IPS-18c (cell line): ENCODE measurements at regions not wholly inside any gene's neighbourhood (a gene's known extent, or its start where the extent isn't known, plus 50 kb on each side); places are given as distances from the start of the nearest gene placed in this dataset.

Experiments
- H3K4me3 ChIP-seq: 2 replicates; pipeline ENCODE4 v1.7.0; 2013; ENCODE audit warnings: low read depth, mild to moderate bottlenecking, low read length, moderate library complexity; ENCODE audit not compliant: insufficient read depth
- H3K9me3 ChIP-seq: one replicate; pipeline ENCODE4 v1.6.1; 2013; ENCODE audit warnings: mild to moderate bottlenecking, low read length, moderate library complexity; ENCODE audit not compliant: control insufficient read depth, insufficient read depth

DNA sequence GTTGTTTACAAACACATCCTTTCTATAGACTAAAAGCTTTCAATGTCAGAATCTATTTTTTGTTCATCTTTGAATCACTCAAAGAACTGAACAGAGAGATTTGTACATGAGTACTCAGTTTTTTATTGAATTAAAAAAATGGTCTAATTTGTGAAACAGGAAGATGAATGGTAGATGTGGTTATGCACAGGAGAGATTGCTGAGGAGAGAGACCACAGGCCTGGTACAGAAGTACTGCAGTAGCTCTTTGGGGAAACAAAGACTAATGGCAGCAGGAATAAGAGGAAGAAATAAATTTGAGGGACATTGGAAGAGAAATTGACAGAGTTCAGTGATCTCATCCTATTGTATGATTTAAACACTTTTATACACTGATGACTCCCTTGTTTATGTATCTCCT is 222.0 kb upstream of the ARGLU1 start:
- H3K4me3 ChIP-seq = no peak overlapping the region
- H3K9me3 ChIP-seq = peaks cover 3% of the 10 kb centered on the region

DNA sequence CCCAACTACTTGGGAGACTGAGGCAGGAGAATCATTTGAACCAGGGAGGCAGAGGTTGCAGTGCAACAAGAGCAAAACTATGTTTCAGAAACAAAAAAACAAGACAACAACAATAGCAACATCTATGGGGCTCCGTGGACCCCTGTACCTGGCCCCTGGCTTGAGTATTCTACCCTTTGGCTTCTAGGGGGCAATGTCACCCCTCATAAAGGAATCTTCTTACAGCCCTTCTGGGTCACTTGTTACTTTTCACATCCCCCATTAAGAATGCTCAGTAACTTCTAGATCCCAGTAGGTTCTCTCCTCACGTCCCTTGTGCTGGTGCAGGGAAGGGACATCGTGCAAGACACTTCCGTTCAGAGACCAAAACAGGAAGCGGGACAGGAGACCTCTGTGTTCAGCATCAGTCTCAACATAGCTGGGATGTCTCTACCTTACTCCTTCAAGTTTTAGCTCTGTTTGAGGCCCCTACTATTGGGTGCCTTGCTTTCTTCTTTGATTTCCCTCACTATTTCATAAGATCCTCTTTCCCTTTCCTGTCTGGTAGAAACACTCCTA is 218.1 kb upstream of the ARGLU1 start:
- no peaks in the 10 kb centered on the region for H3K9me3 ChIP-seq
- H3K4me3 ChIP-seq = no peak overlapping the region

DNA sequence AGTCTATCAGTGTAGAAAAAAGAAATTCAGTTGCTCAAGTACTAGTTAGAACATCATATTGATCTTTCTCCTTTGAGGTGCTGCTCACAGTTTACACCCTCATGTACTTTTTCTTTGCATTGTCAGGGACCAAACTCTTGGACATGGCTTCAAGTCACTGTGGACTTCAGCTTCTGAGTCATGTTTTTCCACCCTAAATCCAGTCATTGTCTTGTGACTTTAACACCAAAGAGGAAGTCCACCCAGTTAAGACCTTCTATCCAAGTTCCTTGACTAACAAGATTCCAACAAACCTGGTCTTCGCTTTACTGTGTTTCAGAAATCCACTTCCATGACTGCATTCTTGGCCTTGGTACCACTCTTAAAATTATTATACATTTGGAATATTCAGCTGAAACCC is 206.7 kb upstream of the ARGLU1 start:
- Histone ChIP-seq H3K9me3 (no peaks in the 10 kb centered on the region), H3K4me3 (no peak overlapping the region)

DNA sequence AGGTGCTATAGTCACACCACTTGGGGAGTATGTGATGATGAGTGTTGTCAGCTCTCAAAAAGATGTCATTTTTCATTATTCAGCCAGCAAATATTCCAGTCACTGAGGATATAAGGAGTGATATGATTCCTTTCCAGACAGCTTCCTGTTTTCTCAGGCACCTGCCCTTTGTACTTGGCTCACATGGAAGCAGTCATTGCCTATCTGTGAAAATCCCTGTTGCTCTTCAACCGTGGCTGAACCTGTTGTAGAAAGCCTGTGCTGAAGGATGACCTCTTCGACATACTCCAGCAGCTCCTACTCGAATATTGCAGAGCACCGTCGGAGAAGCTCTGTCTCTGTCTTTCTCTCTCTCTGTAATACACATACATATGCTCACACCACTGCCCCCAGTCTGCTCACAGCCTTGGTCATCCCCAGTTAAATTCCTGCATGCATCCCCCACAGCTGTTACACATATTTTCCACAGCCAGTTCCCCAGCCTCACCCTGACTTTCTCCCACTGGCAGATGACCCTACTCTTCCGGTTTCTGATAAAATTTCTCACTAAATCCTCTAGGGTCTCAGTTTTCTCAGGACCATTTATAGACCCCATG is 204.2 kb upstream of the ARGLU1 start:
- Histone ChIP-seq H3K9me3 (peaks cover 4% of the 10 kb centered on the region), H3K4me3 (no peak overlapping the region)

DNA sequence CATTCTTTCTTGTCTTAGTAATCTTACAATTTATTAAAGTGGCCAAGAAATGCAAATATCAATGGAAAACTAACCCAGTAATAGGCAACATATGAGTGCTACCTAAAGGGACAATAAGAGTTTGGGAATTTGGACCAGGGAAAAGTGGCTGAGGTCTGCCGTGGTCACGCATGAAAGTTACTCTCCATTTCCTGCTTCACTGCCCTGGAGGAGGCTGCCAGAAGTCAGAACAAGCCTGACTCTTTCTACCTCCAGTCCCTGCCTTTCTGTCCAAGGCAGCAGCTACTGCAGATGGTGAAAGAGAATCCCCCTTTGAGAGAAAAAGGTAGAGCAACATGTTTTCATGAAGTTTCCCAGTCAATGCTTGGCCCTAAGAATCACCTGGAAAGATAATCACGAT is 201.1 kb upstream of the ARGLU1 start:
- Histone ChIP-seq H3K4me3 (no peak overlapping the region), H3K9me3 (peaks cover 7% of the 10 kb centered on the region)

DNA sequence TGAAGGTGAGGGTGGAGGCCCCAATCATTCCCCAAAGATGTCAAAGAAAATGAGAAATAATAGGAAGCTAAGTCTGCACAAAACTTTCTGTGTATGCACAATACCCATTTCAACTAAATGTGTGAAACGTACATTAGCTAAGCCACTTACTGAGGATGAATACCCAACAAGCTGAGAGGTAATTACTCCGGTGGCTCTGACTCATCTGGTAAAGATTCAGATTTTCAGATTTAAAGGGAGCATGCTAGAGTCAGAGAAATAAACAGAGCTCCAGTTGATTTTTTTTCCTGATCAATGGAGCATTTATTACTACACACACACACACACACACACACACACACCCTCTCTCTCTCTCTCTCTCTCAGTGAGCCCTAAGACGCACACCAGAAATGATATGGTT is 194.8 kb upstream of the ARGLU1 start:
- H3K4me3 ChIP-seq = no peak overlapping the region
- H3K9me3 ChIP-seq = peaks cover 3% of the 10 kb centered on the region

DNA sequence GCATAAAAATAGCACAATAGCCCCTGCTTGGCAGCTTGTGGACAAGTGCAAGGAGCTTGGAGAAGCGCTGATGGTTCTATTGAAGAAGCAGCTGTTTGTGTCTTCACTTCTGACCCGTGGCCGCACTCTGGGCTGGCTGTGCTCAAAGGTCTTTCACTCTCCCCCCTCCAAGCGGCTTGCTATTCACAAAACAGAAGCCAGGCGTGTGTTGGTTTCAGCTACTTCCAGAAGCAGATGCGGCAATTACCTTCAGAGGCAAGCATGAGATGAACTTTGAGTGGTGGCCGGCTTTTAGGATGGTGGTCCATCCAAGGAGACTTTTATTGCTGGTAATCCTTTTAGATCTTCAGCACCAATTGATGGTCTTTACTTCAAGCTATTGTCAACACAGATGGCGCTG is 188.5 kb upstream of the ARGLU1 start:
- Histone ChIP-seq H3K4me3 (no peak overlapping the region), H3K9me3 (no peaks in the 10 kb centered on the region)

DNA sequence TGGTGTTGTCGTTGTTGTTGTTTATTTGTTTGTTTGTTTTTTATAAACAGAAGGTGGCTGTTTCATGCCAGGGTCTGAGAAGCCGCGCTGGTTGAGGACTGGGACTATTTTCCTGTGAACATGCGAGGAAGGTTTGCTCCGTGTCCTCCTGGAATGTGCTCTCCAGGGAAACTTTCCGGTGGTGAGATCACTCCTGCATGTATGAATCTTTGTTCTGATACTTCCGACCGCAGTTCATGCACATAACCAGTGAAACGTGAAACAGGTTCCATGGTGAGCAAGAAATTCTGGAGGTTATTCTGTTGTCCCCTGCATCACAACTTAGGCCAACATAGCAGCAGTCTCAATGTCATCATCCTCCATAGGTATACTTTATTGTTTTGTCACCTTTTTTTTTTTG is 187.6 kb upstream of the ARGLU1 start:
- Histone ChIP-seq H3K4me3 (no peak overlapping the region), H3K9me3 (no peaks in the 10 kb centered on the region)

DNA sequence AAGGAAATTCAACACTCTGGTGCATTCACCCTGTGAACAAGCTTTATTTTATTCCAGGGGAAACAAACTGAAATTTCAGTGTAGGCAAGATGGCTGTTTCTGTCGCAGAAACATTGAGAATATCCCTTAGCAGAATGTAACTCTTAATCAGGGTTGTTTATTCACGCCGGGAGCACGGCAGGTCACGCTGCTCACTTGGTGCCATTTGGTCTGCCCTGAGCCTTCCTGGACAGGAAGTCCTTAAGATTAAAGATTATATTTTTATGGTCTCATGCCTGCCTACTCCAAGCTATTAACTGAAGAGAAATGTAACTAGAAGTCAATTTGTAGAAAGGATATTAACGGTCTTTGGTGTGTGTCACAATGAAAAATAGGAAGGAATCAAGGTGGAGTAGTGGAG is 185.3 kb upstream of the ARGLU1 start:
- H3K4me3 ChIP-seq = no peak overlapping the region
- H3K9me3 ChIP-seq = no peaks in the 10 kb centered on the region

DNA sequence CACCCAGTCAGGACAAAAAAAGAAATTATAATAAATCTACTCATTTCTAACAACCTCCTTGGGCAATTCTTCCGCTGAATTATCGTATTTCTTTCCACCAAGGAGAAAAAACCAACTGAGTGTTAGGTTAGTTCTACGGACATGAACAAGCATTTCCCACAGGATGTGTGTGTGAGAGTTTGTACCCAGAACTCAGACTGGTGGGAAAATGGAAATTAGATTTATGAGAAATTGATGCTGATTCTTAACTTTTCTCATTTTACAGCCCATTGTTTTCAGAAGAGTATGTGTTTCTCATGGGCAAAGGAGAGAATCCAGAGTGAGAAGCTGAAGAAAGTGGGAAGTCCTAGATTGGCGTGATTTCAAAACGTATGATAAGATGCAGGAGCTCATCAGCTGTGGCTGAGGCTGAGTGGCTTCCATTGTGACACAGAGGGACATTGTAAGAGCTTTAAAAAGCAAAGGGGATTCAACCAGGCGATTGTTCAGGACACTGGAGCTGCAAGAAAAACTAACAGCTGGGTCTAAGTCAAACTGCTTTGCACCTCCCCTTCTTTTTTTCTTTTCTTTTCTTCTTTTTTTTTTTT is 184.7 kb upstream of the ARGLU1 start:
- no peak overlapping the region for H3K4me3 ChIP-seq
- no peaks in the 10 kb centered on the region for H3K9me3 ChIP-seq

DNA sequence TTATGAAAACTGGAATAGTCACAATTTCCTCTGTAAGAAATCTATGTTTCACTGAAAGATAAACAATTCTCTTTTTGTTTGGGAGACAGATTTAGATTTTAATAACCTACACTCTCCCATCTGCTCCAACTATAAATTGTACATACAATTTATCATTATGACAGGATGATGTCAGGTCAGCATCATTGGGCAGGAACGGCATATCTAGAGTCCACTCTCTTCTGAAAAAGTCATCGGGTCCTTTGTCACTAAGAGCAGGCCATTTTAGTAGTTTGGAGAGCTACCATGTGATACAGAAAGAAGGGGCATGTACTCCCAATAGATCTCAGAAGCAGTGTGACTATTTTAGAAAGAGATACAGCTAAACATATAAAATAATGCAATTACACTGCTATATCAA is 180.8 kb upstream of the ARGLU1 start:
- H3K9me3 ChIP-seq = no peaks in the 10 kb centered on the region

DNA sequence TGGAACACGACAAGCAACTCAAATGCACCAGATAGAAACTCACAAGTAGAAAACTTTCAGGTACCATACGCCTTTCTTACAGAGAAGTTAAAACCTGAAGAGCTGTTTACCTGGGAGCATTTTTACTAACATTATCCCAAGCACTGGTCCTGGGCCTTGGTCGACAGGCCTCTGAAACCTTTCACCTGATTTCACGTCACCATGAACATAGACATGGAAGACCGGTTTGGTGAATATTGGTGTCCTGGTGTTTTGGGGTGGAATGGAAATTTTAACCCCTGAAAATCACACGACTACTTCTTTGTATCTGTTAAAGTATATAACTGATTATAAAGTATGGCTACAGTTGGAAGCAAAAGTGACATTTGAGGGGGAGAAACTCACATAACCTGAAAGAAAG is 176.6 kb upstream of the ARGLU1 start:
- Histone ChIP-seq H3K9me3 (no peaks in the 10 kb centered on the region), H3K4me3 (no peak overlapping the region)

More for the DNA sequence above, 180.8 kb upstream of the ARGLU1 start:
- no peak overlapping the region for H3K4me3 ChIP-seq

DNA sequence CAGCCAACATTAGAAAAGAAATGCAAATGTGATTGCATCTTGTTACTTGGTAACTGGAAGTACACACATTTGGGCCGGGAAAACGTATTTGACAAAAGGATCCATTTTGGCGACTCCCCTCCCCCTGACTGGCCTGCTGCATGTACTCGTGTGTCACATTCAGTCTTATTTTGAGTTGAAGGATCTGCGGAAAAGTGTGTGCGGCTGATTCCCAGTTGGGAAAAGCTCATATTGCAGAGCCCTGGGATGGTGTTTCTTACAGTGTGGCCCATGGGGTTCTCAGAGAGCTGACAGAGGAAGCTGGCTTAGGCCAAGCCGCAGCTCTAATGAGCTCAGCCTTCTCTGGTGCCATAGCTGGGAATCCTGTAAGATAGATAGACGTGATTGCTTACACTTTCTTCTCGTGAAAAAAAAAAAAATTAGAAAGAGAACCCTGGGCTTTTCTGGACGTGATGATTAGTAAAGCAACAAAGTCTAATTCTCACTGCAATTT is 170.3 kb upstream of the ARGLU1 start:
- Histone ChIP-seq H3K4me3 (no peak overlapping the region), H3K9me3 (no peaks in the 10 kb centered on the region)

DNA sequence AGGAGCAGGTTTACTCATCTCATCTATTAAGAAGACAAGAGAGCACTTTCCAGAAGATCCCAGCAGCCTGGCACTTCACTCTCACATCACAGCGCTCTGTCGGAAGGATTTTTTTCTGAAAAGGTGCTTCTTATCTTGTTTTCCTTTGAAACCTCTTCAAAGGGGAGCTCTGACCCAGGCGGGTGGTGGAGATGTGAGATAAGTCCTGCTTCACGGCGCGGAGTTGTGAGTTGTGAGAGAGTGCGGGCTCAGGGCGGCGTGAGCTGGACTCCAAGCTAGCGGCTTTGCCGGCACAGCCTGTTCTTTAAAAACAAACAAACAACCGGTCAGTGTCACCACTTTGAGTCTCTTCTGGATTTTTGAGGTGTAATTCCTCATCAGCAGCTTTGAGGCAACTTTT is 169.0 kb upstream of the ARGLU1 start:
- no peaks in the 10 kb centered on the region for H3K9me3 ChIP-seq
- H3K4me3 ChIP-seq = no peak overlapping the region

DNA sequence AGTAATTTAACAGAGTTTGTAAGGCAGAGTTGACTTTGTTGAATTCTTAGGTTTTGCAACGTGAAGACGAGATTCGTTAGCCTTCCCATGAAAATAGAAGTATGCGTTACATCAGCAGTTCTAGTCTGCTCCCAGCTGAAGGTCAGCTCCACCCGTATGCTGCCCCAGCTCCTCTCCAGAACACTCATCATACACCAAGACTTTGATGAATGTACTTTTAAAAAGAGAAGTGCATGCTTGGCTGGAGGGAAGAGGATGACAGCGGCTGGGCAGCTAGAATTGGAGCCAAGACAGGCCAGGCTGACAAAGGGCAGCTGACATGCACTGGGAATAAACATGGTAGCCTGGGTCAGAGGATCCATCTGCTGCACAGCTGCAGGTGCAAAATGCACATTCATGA is 166.3 kb upstream of the ARGLU1 start:
- no peak overlapping the region for H3K4me3 ChIP-seq
- H3K9me3 ChIP-seq = no peaks in the 10 kb centered on the region

DNA sequence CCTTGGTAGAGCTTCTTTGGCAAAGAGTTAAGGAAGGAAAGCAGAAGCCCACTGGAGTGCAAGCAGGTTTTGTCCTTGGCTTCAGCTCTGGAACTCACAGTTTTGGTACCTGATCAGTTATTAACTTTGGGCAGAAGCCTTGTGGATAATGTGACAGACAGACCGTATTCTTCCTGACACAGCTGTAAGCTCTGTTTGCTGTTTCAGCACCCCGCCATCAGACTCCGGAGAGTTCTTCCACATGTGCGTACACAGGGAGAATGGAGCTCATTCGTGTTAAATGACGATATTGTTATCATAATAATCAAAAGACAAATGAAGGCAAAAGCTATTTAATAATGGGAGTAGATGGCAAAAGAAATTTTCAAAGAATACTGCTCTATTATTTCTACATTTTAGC is 155.1 kb upstream of the ARGLU1 start:
- Histone ChIP-seq H3K4me3 (no peak overlapping the region), H3K9me3 (no peaks in the 10 kb centered on the region)

DNA sequence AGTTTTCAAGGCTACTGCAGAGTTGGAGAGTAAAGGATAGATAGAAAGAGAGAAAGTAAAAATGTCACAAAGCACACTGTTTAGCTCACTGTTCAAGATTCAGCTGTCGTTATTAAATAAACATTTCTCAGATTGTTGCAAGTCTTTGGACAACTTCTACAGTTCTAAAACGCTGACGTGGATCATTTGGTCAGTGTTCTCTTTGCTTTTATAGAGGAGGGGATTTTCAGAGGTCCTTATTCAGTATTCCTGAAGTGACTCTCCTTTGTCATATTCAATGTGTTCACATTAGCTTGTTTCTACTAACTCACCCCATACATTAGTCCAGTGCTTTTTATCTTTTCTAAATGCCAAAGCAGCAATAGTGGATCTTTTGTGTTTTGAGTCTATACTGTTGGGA is 154.7 kb upstream of the ARGLU1 start:
- Histone ChIP-seq H3K9me3 (no peaks in the 10 kb centered on the region), H3K4me3 (no peak overlapping the region)

DNA sequence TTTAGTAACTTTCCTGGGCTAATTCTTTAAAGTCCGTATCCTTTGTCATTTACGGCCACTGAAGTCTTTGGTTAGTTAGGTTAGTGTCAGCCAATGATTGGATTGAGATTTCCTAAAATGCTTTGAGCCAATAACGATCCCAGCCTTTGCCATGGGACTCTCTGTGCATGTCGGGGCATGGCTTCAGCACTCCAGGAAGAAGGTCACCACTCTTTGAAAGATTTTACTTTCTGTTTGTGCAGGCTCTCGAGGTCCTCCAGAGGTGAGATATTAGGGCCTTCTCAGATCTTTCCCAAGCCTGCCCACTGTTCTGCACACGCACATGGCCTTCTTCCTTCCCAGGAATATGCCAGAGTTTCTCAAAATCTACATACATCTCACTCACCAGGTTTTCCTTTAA is 153.7 kb upstream of the ARGLU1 start:
- H3K4me3 ChIP-seq = no peak overlapping the region
- no peaks in the 10 kb centered on the region for H3K9me3 ChIP-seq
